Duodenal mucosa (tissue), 2 donors: ENCODE measurements at regions not wholly inside any gene's neighbourhood (a gene's known extent, or its start where the extent isn't known, plus 50 kb on each side); places are given as distances from the start of the nearest gene placed in this dataset.

Experiments used
- H3K27ac ChIP-seq: one replicate; pipeline ENCODE4 v1.7.0; 2013; ENCODE audit warnings: low read depth, low read length
- H3K27me3 ChIP-seq, 2 donors: one replicate each; pipeline ENCODE4 v1.7.0; 2013; ENCODE audit warnings: low read length in 2 of 2, control low read depth in 1 of 2; ENCODE audit not compliant: insufficient read depth in 2 of 2, control insufficient read depth in 1 of 2
- H3K36me3 ChIP-seq, 2 donors: one replicate each; pipeline ENCODE4 v1.7.0; 2013; ENCODE audit warnings: low read length in 2 of 2, control low read depth in 1 of 2; ENCODE audit not compliant: insufficient read depth in 2 of 2, control insufficient read depth in 1 of 2
- H3K4me1 ChIP-seq, 2 donors: one replicate each; pipeline ENCODE4 v1.7.0; 2013; ENCODE audit warnings: low read length in 2 of 2, control low read depth in 1 of 2; ENCODE audit not compliant: insufficient read depth in 2 of 2, control insufficient read depth in 1 of 2
- H3K4me3 ChIP-seq, 2 donors: one replicate each; pipeline ENCODE4 v1.7.0; 2013; ENCODE audit warnings: low read length in 2 of 2, low read depth in 1 of 2
- H3K9ac ChIP-seq, 2 donors: one replicate each; pipeline ENCODE4 v1.7.0; 2013; ENCODE audit warnings: low read length in 2 of 2, low read depth in 1 of 2
- H3K9me3 ChIP-seq, 2 donors: one replicate each; pipeline ENCODE4 v1.7.0; 2013; ENCODE audit warnings: low read length in 2 of 2, control low read depth in 1 of 2; ENCODE audit not compliant: control insufficient read depth in 1 of 2

- Histone ChIP-seq H3K27ac (no peak overlapping the region), H3K36me3 (no peaks in the 10 kb centered on the region), H3K27me3 (peaks cover 0 to 8% of the 10 kb centered on the region in 2 donors), H3K4me3 (no peak overlapping the region), H3K4me1 (no peaks in the 10 kb centered on the region), H3K9ac (no peak overlapping the region), H3K9me3 (no peaks in the 10 kb centered on the region)
Measured at GRCh38 chr20:4384961-4385360, 135.9 kb upstream of the ADRA1D start.

- no peak overlapping the region for H3K27ac ChIP-seq
- H3K9ac ChIP-seq: no peak overlapping the region
- no peaks in the 10 kb centered on the region for H3K4me1 ChIP-seq
- peaks cover 0 to 8% of the 10 kb centered on the region in 2 donors for H3K27me3 ChIP-seq
- no peaks in the 10 kb centered on the region for H3K9me3 ChIP-seq
- no peak overlapping the region for H3K4me3 ChIP-seq
- H3K36me3 ChIP-seq: no peaks in the 10 kb centered on the region
Measured at GRCh38 chr20:4383961-4384360, 134.9 kb upstream of the ADRA1D start.

DNA sequence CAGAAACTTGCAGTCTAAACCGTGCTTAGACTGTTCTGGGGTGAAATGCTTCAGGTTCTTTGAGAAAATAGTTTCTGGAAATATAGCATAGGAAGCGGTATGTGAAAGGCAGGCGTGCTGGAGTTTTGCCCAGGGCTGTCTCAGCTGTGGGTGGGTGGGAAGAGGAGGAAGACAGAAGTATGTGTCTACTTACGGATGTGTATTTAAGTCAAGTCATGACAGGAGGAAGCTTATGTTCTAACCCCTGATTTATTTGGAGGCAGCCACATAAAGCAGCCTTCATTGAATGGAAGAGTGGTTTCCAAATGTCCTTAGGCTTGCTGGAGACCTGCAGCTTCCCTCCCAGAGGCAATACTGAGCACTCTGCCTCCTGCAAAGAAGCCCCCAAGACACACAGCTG is 126.8 kb upstream of the ADRA1D start:
- no peak overlapping the region for H3K27ac ChIP-seq
- H3K9me3 ChIP-seq: no peaks in the 10 kb centered on the region
- H3K4me3 ChIP-seq: no peak overlapping the region
- no peak overlapping the region for H3K9ac ChIP-seq
- H3K36me3 ChIP-seq: no peaks in the 10 kb centered on the region
- no peaks in the 10 kb centered on the region for H3K4me1 ChIP-seq
- H3K27me3 ChIP-seq: no peaks in the 10 kb centered on the region

DNA sequence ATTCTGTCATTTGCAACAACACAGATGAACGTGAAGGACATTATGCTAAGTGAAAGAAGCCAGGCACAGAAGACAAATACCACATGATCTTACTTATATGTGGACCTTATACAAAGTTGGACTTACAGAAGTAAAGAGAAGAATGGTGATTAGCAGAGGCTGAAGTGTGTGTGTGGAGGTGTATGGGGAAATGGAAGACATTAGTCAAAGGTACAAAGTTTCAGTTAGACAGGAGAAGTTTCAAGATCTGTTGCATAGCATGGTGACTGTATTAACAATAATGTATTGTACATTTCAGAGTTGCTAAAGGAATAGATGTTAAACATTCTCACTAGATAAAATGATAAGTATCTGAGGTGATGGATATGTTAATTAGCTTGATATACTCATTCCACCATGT is 124.4 kb upstream of the ADRA1D start:
- no peaks in the 10 kb centered on the region for H3K36me3 ChIP-seq
- no peak overlapping the region for H3K4me3 ChIP-seq
- no peaks in the 10 kb centered on the region for H3K4me1 ChIP-seq
- no peaks in the 10 kb centered on the region for H3K27me3 ChIP-seq
- H3K27ac ChIP-seq: no peak overlapping the region
- H3K9me3 ChIP-seq: no peaks in the 10 kb centered on the region
- H3K9ac ChIP-seq: no peak overlapping the region

- Histone ChIP-seq H3K36me3 (no peaks in the 10 kb centered on the region), H3K9me3 (no peaks in the 10 kb centered on the region), H3K27ac (no peak overlapping the region), H3K9ac (no peak overlapping the region), H3K27me3 (no peaks in the 10 kb centered on the region), H3K4me1 (no peaks in the 10 kb centered on the region), H3K4me3 (no peak overlapping the region)
Measured at GRCh38 chr20:4371623-4372251, 122.7 kb upstream of the ADRA1D start.

DNA sequence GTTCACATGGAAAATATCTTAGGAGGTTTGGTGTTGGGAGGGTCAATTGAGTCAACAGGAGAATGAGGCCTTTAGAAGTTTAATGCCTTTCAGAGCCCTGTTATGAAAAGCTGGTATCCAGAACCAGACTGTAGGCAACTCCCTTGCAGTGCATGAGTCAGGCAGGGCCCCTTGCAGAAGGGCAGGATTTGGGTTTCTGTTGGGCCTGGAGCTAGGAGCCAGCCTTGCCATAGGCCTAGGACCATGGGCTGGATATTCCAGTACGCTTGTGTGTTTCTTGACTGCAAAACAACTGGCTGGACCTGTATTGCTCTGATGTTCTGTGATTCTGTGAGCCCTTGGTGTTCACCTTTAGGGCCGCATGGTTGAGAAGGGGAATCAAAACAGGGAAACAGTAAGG is 121.8 kb upstream of the ADRA1D start:
- no peaks in the 10 kb centered on the region for H3K27me3 ChIP-seq
- no peak overlapping the region for H3K27ac ChIP-seq
- no peaks in the 10 kb centered on the region for H3K4me1 ChIP-seq
- H3K4me3 ChIP-seq: no peak overlapping the region
- H3K36me3 ChIP-seq: no peaks in the 10 kb centered on the region
- H3K9ac ChIP-seq: no peak overlapping the region
- no peaks in the 10 kb centered on the region for H3K9me3 ChIP-seq

DNA sequence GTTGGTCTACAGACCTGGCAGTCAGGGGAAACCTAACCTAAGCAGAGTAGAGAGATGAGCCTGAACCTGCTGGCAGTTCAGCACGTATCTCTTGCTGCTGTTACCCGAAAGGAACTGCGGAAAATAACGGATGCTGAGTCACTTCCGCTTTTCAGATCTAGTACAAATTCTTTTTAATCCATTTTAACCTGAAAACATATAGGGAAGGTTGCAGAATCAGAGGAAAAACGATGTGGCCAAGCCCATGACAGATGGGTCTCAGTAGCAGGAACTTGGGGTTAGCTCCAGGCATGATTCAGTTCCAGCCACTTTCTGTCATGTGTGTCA is 120.7 kb upstream of the ADRA1D start:
- no peak overlapping the region for H3K27ac ChIP-seq

GRCh38 chr20:4369119-4369797 is 120.2 kb upstream of the ADRA1D start:
- Histone ChIP-seq H3K4me1 (no peaks in the 10 kb centered on the region), H3K27ac (no peak overlapping the region), H3K27me3 (no peaks in the 10 kb centered on the region), H3K9ac (no peak overlapping the region), H3K9me3 (no peaks in the 10 kb centered on the region), H3K4me3 (no peak overlapping the region), H3K36me3 (no peaks in the 10 kb centered on the region)

More for the DNA sequence above, 120.7 kb upstream of the ADRA1D start:
- no peak overlapping the region for H3K4me3 ChIP-seq
- no peaks in the 10 kb centered on the region for H3K4me1 ChIP-seq
- no peaks in the 10 kb centered on the region for H3K9me3 ChIP-seq
- H3K27me3 ChIP-seq: no peaks in the 10 kb centered on the region
- no peak overlapping the region for H3K9ac ChIP-seq
- no peaks in the 10 kb centered on the region for H3K36me3 ChIP-seq

DNA sequence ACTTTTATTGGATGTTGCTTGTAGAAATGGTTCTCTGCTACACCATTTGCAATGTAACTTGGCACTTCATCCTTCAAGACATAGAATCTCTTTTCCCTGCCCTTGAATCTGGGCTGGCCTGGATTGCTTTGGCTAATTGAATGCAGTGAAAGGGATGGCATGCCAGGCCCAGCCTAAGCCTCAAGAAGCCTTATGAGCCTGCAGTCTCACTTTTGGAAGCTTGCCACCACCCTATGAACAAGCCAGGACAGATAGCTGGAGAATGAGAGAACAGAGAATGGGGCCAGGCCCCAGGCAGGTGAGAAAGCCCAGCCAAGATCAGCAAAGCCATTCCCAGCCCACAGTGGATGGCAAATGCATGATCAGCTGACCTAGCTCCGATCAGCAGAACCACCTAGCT is 117.0 kb upstream of the ADRA1D start:
- no peaks in the 10 kb centered on the region for H3K36me3 ChIP-seq
- no peaks in the 10 kb centered on the region for H3K9me3 ChIP-seq
- H3K27ac ChIP-seq: no peak overlapping the region
- H3K9ac ChIP-seq: no peak overlapping the region
- H3K4me1 ChIP-seq: no peaks in the 10 kb centered on the region
- H3K27me3 ChIP-seq: no peaks in the 10 kb centered on the region
- no peak overlapping the region for H3K4me3 ChIP-seq

DNA sequence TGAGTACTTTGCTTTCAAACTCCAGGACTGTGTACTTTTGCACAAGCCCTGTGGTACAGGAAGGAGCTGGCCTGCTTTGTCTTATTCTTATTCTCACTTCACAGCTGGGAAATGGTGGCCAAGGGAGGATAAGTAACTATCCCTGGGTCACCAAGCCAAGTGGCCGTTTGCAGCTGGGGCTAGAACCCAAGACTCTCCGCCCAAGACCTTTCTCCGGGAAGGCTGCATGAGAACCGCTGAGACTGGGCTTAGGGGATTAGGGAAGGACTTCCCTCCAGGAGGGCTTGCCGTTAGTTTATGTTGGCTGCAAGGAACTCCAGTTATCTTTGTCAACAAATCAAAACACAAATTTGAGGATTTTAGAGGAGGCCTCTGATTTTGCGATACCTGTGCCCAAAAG is 109.5 kb upstream of the ADRA1D start:
- H3K4me3 ChIP-seq: no peak overlapping the region
- peaks cover 0 to 4% of the 10 kb centered on the region in 2 donors for H3K27me3 ChIP-seq
- no peaks in the 10 kb centered on the region for H3K9me3 ChIP-seq
- no peak overlapping the region for H3K9ac ChIP-seq
- H3K27ac ChIP-seq: no peak overlapping the region
- H3K4me1 ChIP-seq: no peaks in the 10 kb centered on the region
- H3K36me3 ChIP-seq: no peaks in the 10 kb centered on the region
